Caco-2 (cell line): ENCODE measurements at regions not wholly inside any gene's neighbourhood (a gene's known extent, or its start where the extent isn't known, plus 50 kb on each side); places are given as distances from the start of the nearest gene placed in this dataset.
"Not testable (repeated sequence)": the region's sequence is repeated elsewhere in the genome, so short reads cannot be mapped to it uniquely, and the experiment has no call there.

Source experiments
- BruUV-seq: library from RNA; stranded (reverse); fragments of 400-500 nt; replicated peaks from 2 replicates; lab custom pipeline; 2021; lab: Mats Ljungman, UMichigan
- CTCF ChIA-PET: fragments of 300-600 bp; sonication (Branson Sonifier 250); formaldehyde crosslinking; loops from one replicate; lab custom pipeline; 2022; ENCODE audit warnings: antibody characterized with exemption; lab: Charles Lee
- POLR2A ChIA-PET: fragments of 300-600 bp; sonication (Branson Sonifier 250); formaldehyde crosslinking; loops from one replicate; lab custom pipeline; 2022; ENCODE audit warnings: antibody characterized with exemption; lab: Charles Lee
- DNase-seq, 2 experiments: peaks; one replicate each; pipeline versions ENCODE4 v3.0.0 to v3.0.0-alpha.2; 2020 to 2022
- H3K27me3 ChIP-seq: replicated peaks from 2 replicates; pipeline ENCODE4 v1.6.0; 2011; ENCODE audit warnings: low read length; ENCODE audit not compliant: control insufficient read depth, insufficient read depth
- H3K36me3 ChIP-seq: 2 replicates; pipeline ENCODE4 v1.5.1; 2011; ENCODE audit warnings: low read length; ENCODE audit not compliant: control insufficient read depth, insufficient read depth
- H3K4me1 ChIP-seq: fragments of 250-450 bp; sonication (Bioruptor Pico); 2 replicates; pipeline ENCODE4 v1.5.1; 2020; ENCODE audit warnings: mild to moderate bottlenecking
- H3K4me3 ChIP-seq: 2 replicates; pipeline ENCODE4 v1.5.1; 2011; ENCODE audit warnings: low read depth, mild to moderate bottlenecking, control low read depth, low read length
- H3K9me3 ChIP-seq: fragments of 250-450 bp; sonication (Bioruptor Pico); 2 replicates; pipeline ENCODE4 v1.5.1; 2020; ENCODE audit warnings: mild to moderate bottlenecking, moderate library complexity
- H3K27ac Mint-ChIP-seq: one replicate; pipeline ENCODE4 v1.8.0; 2022; ENCODE audit warnings: mixed read lengths; ENCODE audit not compliant: unreplicated experiment
- H3K27me3 Mint-ChIP-seq: one replicate; pipeline ENCODE4 v1.8.0; 2022; ENCODE audit warnings: mixed read lengths; ENCODE audit not compliant: insufficient read depth, unreplicated experiment
- H3K36me3 Mint-ChIP-seq: one replicate; pipeline ENCODE4 v1.8.0; 2022; ENCODE audit warnings: mild to moderate bottlenecking, mixed read lengths; ENCODE audit not compliant: insufficient read depth, unreplicated experiment
- H3K4me1 Mint-ChIP-seq: one replicate; pipeline ENCODE4 v1.8.0; 2022; ENCODE audit warnings: low read depth, mixed read lengths; ENCODE audit not compliant: unreplicated experiment
- H3K4me3 Mint-ChIP-seq: one replicate; pipeline ENCODE4 v1.8.0; 2022; ENCODE audit warnings: mild to moderate bottlenecking, moderate library complexity, mixed read lengths; ENCODE audit not compliant: unreplicated experiment
- H3K9me3 Mint-ChIP-seq: one replicate; pipeline ENCODE4 v1.8.0; 2022; ENCODE audit warnings: mixed read lengths; ENCODE audit not compliant: unreplicated experiment
- CTCF ChIP-seq, 2 experiments: fragments of 200-600 bp in 1 of 2; IDR thresholded peaks; 1 replicate in 1 of 2; 2 replicates in 1 of 2; pipeline versions ENCODE4 v1.5.1 to v1.8.0; 2011 to 2022; ENCODE audit warnings: antibody characterized with exemption in 1 of 2, control low read depth in 1 of 2, inconsistent platforms in 1 of 2, low read depth in 1 of 2, low read length in 1 of 2, mild to moderate bottlenecking in 1 of 2, moderate library complexity in 1 of 2; ENCODE audit not compliant: insufficient read depth in 1 of 2, severe bottlenecking in 1 of 2, unreplicated experiment in 1 of 2
- intact Hi-C: fragments of 100-400 bp; cut with micrococcal nuclease; formaldehyde crosslinking; loops from one replicate; pipeline ENCODE4 v1.10.0; 2022; ENCODE audit not compliant: unreplicated experiment

GRCh38 chr6:68059899-68060298 is 575.2 kb upstream of the ADGRB3 start:
- intact Hi-C loops, result no loop called here
- Mint-ChIP-seq H3K9me3 (no peaks in the 10 kb centered on the region), H3K27ac (no peak overlapping the region), H3K4me1 (no peaks in the 10 kb centered on the region), H3K36me3 (no peaks in the 10 kb centered on the region), H3K4me3 (no peak overlapping the region), H3K27me3 (no peaks in the 10 kb centered on the region)
- Histone ChIP-seq H3K4me3 (no peak overlapping the region), H3K36me3 (no peaks in the 10 kb centered on the region), H3K9me3 (no peaks in the 10 kb centered on the region), H3K4me1 (no peaks in the 10 kb centered on the region), H3K27me3 (no peaks in the 10 kb centered on the region)
- ChIA-PET POLR2A (no interaction called here), CTCF (no interaction called here)
- no peak for TF ChIP-seq CTCF (IDR thresholded peaks at IDR 0.05; ENCODE audit: insufficient read depth in 1 of 2, low read depth in 1 of 2, low read length in 1 of 2, severe bottlenecking in 1 of 2, unreplicated experiment in 1 of 2)
- no TSS peak for BruUV-seq
- no peak for DNase-seq

- Mint-ChIP-seq H3K27ac (no peak overlapping the region), H3K9me3 (no peaks in the 10 kb centered on the region), H3K4me1 (no peaks in the 10 kb centered on the region), H3K27me3 (no peaks in the 10 kb centered on the region), H3K36me3 (no peaks in the 10 kb centered on the region), H3K4me3 (no peak overlapping the region)
- H3K27me3 ChIP-seq, result no peaks in the 10 kb centered on the region
- H3K4me1 ChIP-seq, result no peaks in the 10 kb centered on the region
- no peaks in the 10 kb centered on the region for H3K9me3 ChIP-seq
- no peaks in the 10 kb centered on the region for H3K36me3 ChIP-seq
- DNase-seq, result no peak
- no peak overlapping the region for H3K4me3 ChIP-seq
- intact Hi-C loops, result no loop called here
- BruUV-seq, result no TSS peak
- ChIA-PET POLR2A (no interaction called here), CTCF (no interaction called here)
- TF ChIP-seq CTCF (IDR thresholded peaks at IDR 0.05; ENCODE audit: insufficient read depth in 1 of 2, low read depth in 1 of 2, low read length in 1 of 2, severe bottlenecking in 1 of 2, unreplicated experiment in 1 of 2), result no peak
These were observed 575.8 kb upstream of the ADGRB3 start for GRCh38 chr6:68059261-68059660.

GRCh38 chr6:68056596-68056995 is 578.5 kb upstream of the ADGRB3 start:
- H3K4me3 Mint-ChIP-seq, H3K27ac Mint-ChIP-seq, H3K4me1 Mint-ChIP-seq, H3K27me3 ChIP-seq, POLR2A ChIA-PET, H3K4me3 ChIP-seq, H3K36me3 ChIP-seq, BruUV-seq, CTCF ChIA-PET, intact Hi-C loops, DNase-seq, H3K9me3 Mint-ChIP-seq, H3K36me3 Mint-ChIP-seq, H3K27me3 Mint-ChIP-seq, H3K4me1 ChIP-seq, H3K9me3 ChIP-seq: not testable (repeated sequence)

- Histone ChIP-seq H3K9me3 (no peaks in the 10 kb centered on the region), H3K36me3 (no peaks in the 10 kb centered on the region), H3K4me3 (no peak overlapping the region), H3K27me3 (no peaks in the 10 kb centered on the region), H3K4me1 (no peaks in the 10 kb centered on the region)
- CTCF ChIA-PET, result no interaction called here
- POLR2A ChIA-PET, result no interaction called here
- Mint-ChIP-seq H3K4me3 (no peak overlapping the region), H3K27ac (no peak overlapping the region), H3K27me3 (no peaks in the 10 kb centered on the region), H3K36me3 (no peaks in the 10 kb centered on the region), H3K4me1 (no peaks in the 10 kb centered on the region), H3K9me3 (no peaks in the 10 kb centered on the region)
- no peak for TF ChIP-seq CTCF (IDR thresholded peaks at IDR 0.05; ENCODE audit: insufficient read depth in 1 of 2, low read depth in 1 of 2, low read length in 1 of 2, severe bottlenecking in 1 of 2, unreplicated experiment in 1 of 2)
- BruUV-seq, result no TSS peak
- no peak for DNase-seq
- intact Hi-C loops, result no loop called here
These were observed 580.3 kb upstream of the ADGRB3 start for GRCh38 chr6:68054756-68055155.
